NCI-H1417 treated with DMSO at 0.1 percent for 48 hours (cell line): ENCODE measurements at regions not wholly inside any gene's neighbourhood (a gene's known extent, or its start where the extent isn't known, plus 50 kb on each side); places are given as distances from the start of the nearest gene placed in this dataset.

Experiments
- DNase-seq: peaks from one replicate; lab custom pipeline; 2025; lab: John Stamatoyannopoulos, UW

GRCh38 chr18:24734058-24734457 lies 273.6 kb downstream of the HRH4 start:
- no peak for DNase-seq

DNA sequence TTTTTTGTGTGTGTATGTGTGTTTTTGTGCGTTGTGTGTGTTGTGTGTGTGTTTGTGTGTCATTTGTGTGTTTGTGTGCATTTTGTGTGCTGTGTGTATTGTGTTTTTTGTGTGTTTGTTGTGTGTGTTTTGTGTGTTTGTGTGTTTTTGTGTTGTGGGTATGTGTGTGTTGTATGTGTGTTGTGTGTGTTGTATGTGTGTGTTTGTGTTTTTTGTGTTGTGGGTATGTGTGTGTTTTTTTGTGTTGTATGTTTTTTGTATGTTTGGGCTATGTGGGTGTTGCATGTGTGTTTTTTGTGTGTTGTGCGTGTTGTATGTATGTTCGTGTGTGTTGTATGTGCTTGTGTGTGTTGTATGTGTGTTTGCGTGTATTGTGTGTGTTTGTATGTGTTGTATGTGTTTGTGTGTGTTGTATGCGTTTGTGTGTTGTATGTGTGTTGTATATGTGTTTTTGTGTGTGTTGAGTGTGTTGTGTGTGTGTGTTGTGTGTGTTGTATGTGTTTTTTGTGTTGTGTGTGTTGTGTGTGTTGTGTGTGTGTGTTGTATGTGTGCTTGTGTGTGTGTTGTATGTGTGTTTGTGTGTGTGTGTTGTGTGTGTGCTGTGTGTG lies 275.3 kb downstream of the HRH4 start:
- DNase-seq = no peak

- no peak for DNase-seq
These were observed 276.4 kb downstream of the HRH4 start for GRCh38 chr18:24736662-24737330.

DNA sequence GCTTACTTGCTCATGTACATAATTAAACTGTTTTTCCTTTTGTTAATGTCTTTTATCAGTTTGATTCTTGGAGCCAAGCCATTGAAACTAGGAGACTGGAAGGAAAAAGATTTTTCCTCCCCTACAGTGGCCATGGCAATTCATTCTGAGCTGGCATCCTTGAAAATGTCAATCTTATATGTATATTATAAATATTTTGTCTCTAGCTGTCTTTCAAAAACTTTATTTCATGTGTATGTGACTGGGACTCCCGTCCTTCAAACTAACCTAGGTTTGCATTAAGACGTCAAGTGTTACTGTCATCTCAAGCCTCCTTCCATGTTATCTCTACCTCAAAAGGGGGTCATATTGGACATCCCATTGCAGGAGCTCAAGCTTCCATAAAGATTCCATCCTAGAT lies 280.4 kb downstream of the HRH4 start:
- no peak for DNase-seq

DNA sequence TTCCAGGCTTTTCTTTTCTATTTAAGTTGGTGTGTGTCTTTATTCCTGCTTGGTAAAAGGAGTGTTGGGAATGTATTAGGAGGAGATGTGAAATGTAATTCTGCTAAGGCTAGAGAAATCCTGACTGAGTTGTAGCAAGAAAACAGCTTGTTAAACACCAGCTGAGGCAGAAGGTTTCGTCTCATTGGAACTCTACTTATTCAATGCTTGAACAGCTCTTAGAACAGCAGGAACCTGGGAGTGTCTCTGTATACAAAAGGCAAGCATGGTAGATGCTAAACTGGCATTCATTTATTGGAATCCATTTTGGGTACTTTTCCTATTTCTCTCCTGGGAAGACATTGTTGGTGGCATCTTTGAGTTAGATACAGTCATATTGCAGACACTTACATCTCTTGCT lies 280.9 kb downstream of the HRH4 start:
- no peak for DNase-seq

GRCh38 chr18:24741965-24742724 lies 281.7 kb downstream of the HRH4 start:
- no peak for DNase-seq

GRCh38 chr18:24754583-24755253 lies 294.3 kb downstream of the HRH4 start:
- no peak for DNase-seq

DNA sequence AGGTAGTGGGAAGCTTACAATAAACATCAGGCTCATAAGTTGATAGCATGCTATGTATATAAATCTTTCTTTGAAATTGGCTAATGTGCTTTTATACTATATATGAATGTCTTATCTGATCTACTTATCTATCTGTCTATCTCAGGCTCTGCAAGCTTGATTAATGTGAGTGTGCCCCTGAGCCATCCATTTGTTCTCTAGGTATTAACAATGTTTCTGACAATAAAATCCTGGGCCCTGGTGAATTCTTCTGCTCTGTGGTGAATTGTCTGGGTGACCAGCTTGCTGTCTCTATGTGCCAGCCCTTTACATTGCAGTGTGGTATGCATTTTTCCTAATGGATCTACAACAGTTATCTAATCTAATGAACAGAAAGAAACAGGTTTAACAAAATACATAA lies 295.9 kb downstream of the HRH4 start:
- DNase-seq = no peak

DNA sequence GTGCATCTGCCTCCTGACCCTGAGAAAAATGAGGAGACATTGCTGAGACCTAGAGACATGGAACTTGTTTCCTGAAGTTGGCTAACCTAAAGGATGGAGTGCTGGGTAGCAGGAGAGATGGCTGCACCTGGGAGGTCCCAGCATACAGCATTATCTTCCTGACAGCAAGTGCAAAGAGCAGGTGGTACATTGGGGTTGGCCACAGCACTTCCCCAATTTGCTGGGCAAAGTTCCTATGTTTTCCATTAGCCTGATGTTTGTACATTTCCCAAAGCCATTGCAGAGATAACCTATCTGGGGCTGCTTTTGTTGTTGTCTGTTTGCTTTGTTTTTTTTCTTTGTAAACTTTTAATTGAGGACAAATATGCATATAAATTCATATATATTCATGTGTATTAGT lies 296.7 kb downstream of the HRH4 start:
- DNase-seq = no peak

- DNase-seq = no peak
These were observed 301.3 kb downstream of the HRH4 start for GRCh38 chr18:24761765-24762164.

GRCh38 chr18:24762511-24762910 lies 302.1 kb downstream of the HRH4 start:
- DNase-seq = no peak

DNA sequence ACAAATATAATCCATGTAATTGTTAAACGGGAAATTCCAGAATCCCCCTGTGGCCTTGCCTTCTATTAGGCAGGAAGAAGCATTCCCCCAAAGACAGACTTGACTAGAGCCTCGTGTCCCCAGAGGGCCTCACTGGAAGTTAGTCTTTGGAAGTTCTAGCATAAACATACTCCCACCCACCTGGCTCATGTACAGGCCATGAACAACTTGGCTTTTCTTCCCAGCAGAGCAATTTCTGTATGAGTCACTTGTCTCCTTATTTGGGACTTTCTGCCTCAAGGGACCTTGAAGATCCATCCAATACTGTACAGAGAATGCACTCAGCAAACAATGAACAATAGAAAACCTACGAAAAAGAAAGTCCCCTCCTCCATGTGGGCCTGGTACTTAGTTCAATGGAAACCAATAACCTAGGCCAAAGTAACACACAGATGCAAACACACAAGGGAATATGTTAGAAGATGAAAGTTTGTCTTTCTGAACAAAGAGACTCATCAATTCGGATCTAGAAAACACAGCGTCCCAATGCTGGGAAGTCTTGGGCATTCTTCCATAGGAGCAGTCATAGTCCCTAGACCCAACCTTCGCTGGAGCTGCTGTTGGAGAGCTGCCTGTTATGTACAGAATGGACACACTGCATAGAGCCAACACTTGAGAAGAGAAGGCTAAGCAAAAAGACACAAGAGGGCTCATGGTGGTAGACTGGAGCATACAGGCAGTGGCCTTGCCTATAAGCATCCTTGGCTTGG lies 303.5 kb downstream of the HRH4 start:
- no peak for DNase-seq

DNA sequence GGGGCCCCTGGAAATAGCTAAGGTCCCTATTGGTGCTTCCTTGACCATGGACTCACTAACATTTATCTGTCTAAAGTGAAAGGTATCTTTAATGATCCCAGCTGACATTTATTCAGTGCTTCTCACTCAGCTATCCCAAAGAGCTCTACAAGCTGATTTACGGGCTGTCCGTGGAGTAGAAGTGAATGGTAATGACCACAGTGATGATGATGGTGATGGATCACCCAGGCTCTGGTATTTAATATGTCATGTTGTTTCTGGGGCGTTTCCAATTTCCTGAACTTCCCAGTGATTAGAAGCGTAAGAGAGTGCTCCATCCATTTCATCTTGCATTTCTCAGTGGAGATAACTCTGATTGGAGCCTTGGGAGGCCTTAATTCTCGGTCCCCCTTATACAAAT lies 304.3 kb downstream of the HRH4 start:
- DNase-seq = no peak

GRCh38 chr18:24766376-24766775 lies 305.9 kb downstream of the HRH4 start:
- no peak for DNase-seq

GRCh38 chr18:24770311-24771024 lies 310.0 kb downstream of the HRH4 start:
- no peak for DNase-seq

DNA sequence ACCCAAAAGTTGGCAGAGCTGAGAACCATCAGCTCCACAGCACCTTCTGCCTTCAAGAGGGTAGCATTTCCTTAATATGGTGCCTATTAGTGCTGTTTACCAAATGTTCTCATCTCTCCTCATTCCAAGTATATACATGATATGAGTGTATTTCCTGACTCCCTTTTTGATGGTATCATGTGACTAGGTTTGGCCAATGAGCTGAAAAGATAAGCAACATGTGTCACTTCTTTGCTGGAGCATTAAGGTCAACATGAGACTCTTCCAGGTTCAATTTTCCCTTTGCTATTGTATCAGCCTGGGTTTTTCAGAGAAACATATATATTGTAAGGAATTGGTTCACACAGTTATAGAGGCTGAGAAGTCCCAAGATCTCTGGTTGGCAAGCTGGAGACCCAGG lies 310.9 kb downstream of the HRH4 start:
- DNase-seq = no peak

GRCh38 chr18:24773101-24773500 lies 312.7 kb downstream of the HRH4 start:
- DNase-seq = no peak

GRCh38 chr18:24776019-24776418 lies 315.6 kb downstream of the HRH4 start:
- no peak for DNase-seq

- DNase-seq = no peak
These were observed 318.5 kb downstream of the HRH4 start for GRCh38 chr18:24778810-24779418.

GRCh38 chr18:24782566-24782965 lies 322.1 kb downstream of the HRH4 start:
- no peak for DNase-seq

DNA sequence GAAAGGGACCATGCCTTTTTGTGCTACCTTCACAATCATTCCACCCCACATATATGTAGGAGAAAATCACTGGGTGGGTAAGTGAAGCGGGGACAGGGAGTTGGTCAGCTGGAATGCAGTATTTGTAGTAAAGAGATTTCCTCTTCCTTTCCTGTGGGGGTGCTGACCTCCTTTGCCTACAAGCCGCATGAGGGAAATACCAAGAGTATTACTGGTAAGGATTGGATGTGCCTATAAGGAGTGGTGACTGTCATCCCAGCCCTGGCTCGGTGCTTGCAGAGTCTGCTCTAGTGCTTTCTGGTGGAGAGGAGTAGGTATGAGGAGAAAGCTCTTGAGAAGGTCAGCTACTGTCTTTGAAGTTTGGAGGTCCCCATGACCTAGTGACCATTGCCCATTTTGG lies 324.6 kb downstream of the HRH4 start:
- DNase-seq = no peak
